CD8-positive, alpha-beta memory T cell (primary cell): ENCODE measurements at regions not wholly inside any gene's neighbourhood (a gene's known extent, or its start where the extent isn't known, plus 50 kb on each side); places are given as distances from the start of the nearest gene placed in this dataset.

Experiments used
- CTCF ChIA-PET: fragments of 350-600 bp; sonication (Branson Sonifier 250); formaldehyde crosslinking; loops from one replicate; lab custom pipeline; 2021; ENCODE audit warnings: antibody characterized with exemption; lab: Charles Lee
- POLR2A ChIA-PET: fragments of 350-600 bp; sonication (Branson Sonifier 250); formaldehyde crosslinking; loops from one replicate; lab custom pipeline; 2021; ENCODE audit warnings: antibody characterized with exemption; lab: Charles Lee
- DNase-seq, 5 donors: peaks; one replicate each; pipeline versions ENCODE4 v3.0.0 to v3.0.0-alpha.2; 2020 to 2022; ENCODE audit warnings: mixed read lengths in 1 of 5
- H3K27ac ChIP-seq: one replicate; pipeline ENCODE4 v1.7.0; 2013; ENCODE audit warnings: low read depth, mild to moderate bottlenecking, low read length, moderate library complexity
- H3K27me3 ChIP-seq: 2 replicates; pipeline ENCODE4 v1.7.0; 2013; ENCODE audit warnings: low read length, mild to moderate bottlenecking; ENCODE audit not compliant: insufficient read depth, poor library complexity, severe bottlenecking
- H3K36me3 ChIP-seq: 2 replicates; pipeline ENCODE4 v1.7.0; 2013; ENCODE audit warnings: mild to moderate bottlenecking, low read length, moderate library complexity; ENCODE audit not compliant: insufficient read depth
- H3K4me1 ChIP-seq: 2 replicates; pipeline ENCODE4 v1.7.0; 2013; ENCODE audit warnings: mild to moderate bottlenecking, low read length, moderate library complexity; ENCODE audit not compliant: insufficient read depth
- H3K4me3 ChIP-seq: 2 replicates; pipeline ENCODE4 v1.7.0; 2013; ENCODE audit warnings: mild to moderate bottlenecking, low read length
- H3K9me3 ChIP-seq: 2 replicates; pipeline ENCODE4 v1.7.0; 2013; ENCODE audit warnings: mild to moderate bottlenecking, low read length
- H3K27ac Mint-ChIP-seq, 8 donors: one replicate each; pipeline ENCODE4 v1.8.0; 2020 to 2021; ENCODE audit warnings: mixed read lengths in 8 of 8, mild to moderate bottlenecking in 6 of 8, inconsistent platforms in 3 of 8, moderate library complexity in 3 of 8
- H3K27me3 Mint-ChIP-seq, 2 donors: one replicate each; pipeline ENCODE4 v1.8.0; 2020 to 2021; ENCODE audit warnings: mixed read lengths in 2 of 2, mild to moderate bottlenecking in 1 of 2, moderate library complexity in 1 of 2
- H3K36me3 Mint-ChIP-seq, 3 donors: one replicate each; pipeline ENCODE4 v1.8.0; 2020 to 2021; ENCODE audit warnings: mixed read lengths in 3 of 3, inconsistent platforms in 1 of 3, mild to moderate bottlenecking in 1 of 3
- H3K4me1 Mint-ChIP-seq, 3 donors: one replicate each; pipeline ENCODE4 v1.8.0; 2020 to 2021; ENCODE audit warnings: mixed read lengths in 3 of 3, inconsistent platforms in 1 of 3, mild to moderate bottlenecking in 1 of 3
- H3K4me3 Mint-ChIP-seq, 7 donors: one replicate each; pipeline ENCODE4 v1.8.0; 2020 to 2021; ENCODE audit warnings: mixed read lengths in 7 of 7, mild to moderate bottlenecking in 6 of 7, moderate library complexity in 4 of 7, inconsistent platforms in 2 of 7
- H3K9me3 Mint-ChIP-seq, 5 donors: one replicate each; pipeline ENCODE4 v1.8.0; 2020 to 2022; ENCODE audit warnings: mixed read lengths in 5 of 5, mild to moderate bottlenecking in 3 of 5, moderate library complexity in 2 of 5, inconsistent platforms in 1 of 5

DNA sequence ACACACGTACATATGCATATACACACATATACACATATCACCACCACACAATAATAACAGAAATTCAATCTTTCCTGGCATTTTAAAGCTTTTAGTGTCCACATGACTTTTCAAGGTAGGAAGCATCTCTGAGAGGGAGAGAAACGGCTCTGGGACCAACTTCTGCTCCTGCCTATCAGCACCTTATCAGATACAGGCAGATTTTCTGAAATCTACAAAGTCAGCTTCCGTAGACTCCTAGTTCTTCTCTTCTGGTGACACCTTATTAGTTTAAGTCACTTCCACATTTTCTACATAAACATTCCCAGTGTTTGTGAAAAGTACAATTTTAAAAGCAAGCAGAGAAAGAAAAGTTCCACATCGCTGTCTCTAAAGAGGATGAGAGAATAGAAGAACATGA lies 74.5 kb downstream of the ZNF22 start:
- Histone ChIP-seq H3K27me3 (no peaks in the 10 kb centered on the region), H3K27ac (no peak overlapping the region), H3K36me3 (no peaks in the 10 kb centered on the region), H3K4me3 (no peak overlapping the region), H3K4me1 (no peaks in the 10 kb centered on the region), H3K9me3 (no peaks in the 10 kb centered on the region)
- no peak for DNase-seq
- peaks cover 4 to 38% of the 10 kb centered on the region in 2 donors for H3K27me3 Mint-ChIP-seq
- peaks cover 0 to 8% (median 0%) of the 10 kb centered on the region in 3 donors for H3K36me3 Mint-ChIP-seq
- H3K4me3 Mint-ChIP-seq: no peak overlapping the region
- H3K27ac Mint-ChIP-seq: no peak overlapping the region
- H3K4me1 Mint-ChIP-seq: peaks cover 5 to 12% (median 9%) of the 10 kb centered on the region in 3 donors
- peaks cover 3 to 12% (median 8%) of the 10 kb centered on the region in 5 donors for H3K9me3 Mint-ChIP-seq
- ChIA-PET CTCF (no interaction called here), POLR2A (no interaction called here)

GRCh38 chr10:45075826-45076380 lies 75.2 kb downstream of the ZNF22 start:
- Histone ChIP-seq H3K27ac (no peak overlapping the region), H3K27me3 (no peaks in the 10 kb centered on the region), H3K9me3 (no peaks in the 10 kb centered on the region), H3K4me1 (no peaks in the 10 kb centered on the region), H3K36me3 (no peaks in the 10 kb centered on the region), H3K4me3 (no peak overlapping the region)
- peaks cover 5 to 12% (median 9%) of the 10 kb centered on the region in 3 donors for H3K4me1 Mint-ChIP-seq
- H3K27me3 Mint-ChIP-seq: peaks cover 4 to 39% of the 10 kb centered on the region in 2 donors
- peak overlapping the region in 2 of 8 donors; percentile 29 to 38 for H3K27ac Mint-ChIP-seq
- ChIA-PET POLR2A (no interaction called here), CTCF (no interaction called here)
- H3K9me3 Mint-ChIP-seq: peaks cover 3 to 6% (median 5%) of the 10 kb centered on the region in 5 donors
- peak overlapping the region in 1 of 7 donors; percentile 8 for H3K4me3 Mint-ChIP-seq
- DNase-seq: no peak
- H3K36me3 Mint-ChIP-seq: peaks cover 0 to 6% (median 0%) of the 10 kb centered on the region in 3 donors

DNA sequence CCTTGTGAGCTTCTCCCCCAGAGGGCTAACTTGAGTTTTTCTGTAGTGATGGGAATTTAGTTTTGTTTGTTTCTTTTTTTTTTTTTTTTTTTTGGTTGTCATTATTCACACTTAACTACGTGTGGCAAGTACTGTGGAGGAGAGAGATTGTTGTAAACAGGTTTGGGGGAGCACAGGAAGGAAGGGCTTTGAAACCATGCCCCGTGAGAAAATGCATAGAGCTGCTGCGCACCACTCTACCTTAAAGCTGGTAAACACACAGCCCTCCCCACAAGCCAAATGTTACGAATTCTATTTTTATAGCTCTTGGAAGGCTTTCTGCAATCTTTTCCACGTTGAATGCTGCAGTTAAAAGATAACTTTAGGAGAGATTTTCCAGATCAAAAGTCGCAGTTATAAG lies 76.2 kb downstream of the ZNF22 start:
- Mint-ChIP-seq H3K4me3 (peak overlapping the region in 3 of 7 donors; percentile 43 to 59 (median 47)), H3K27me3 (peaks cover 5 to 41% of the 10 kb centered on the region in 2 donors), H3K27ac (peak overlapping the region in 4 of 8 donors; percentile 26 to 70 (median 40)), H3K4me1 (peaks cover 5 to 12% (median 9%) of the 10 kb centered on the region in 3 donors), H3K9me3 (peaks cover 0 to 5% (median 2%) of the 10 kb centered on the region in 5 donors), H3K36me3 (no peaks in the 10 kb centered on the region)
- Histone ChIP-seq H3K4me3 (no peak overlapping the region), H3K36me3 (no peaks in the 10 kb centered on the region), H3K4me1 (no peaks in the 10 kb centered on the region), H3K9me3 (no peaks in the 10 kb centered on the region), H3K27ac (no peak overlapping the region), H3K27me3 (no peaks in the 10 kb centered on the region)
- CTCF ChIA-PET: no interaction called here
- POLR2A ChIA-PET: no interaction called here
- peak in 1 of 5 donors; percentile 17 for DNase-seq

DNA sequence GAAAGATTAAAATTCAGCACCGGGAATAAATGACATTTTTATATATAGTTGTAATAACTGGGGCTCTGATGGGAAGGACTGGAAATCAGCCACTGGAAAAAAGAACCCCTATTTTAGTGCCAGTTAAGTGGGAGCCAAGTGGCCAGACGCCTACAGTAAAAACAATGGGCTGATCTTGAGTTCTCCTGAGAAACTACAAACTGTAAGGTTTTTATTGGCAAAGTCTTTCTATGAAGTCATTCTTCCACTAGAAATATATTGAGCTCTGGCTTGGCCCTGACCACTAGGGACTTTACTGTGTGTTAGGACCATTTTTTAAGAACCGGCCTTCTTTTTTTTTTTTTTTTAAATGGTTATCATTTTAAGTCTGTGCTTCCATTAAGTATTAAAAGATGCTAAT lies 79.6 kb downstream of the ZNF22 start:
- Histone ChIP-seq H3K36me3 (no peaks in the 10 kb centered on the region), H3K27ac (no peak overlapping the region), H3K4me1 (no peaks in the 10 kb centered on the region), H3K9me3 (no peaks in the 10 kb centered on the region), H3K27me3 (no peaks in the 10 kb centered on the region), H3K4me3 (no peak overlapping the region)
- Mint-ChIP-seq H3K36me3 (peaks cover 0 to 3% (median 0%) of the 10 kb centered on the region in 3 donors), H3K27ac (no peak overlapping the region), H3K27me3 (peaks cover 3 to 49% of the 10 kb centered on the region in 2 donors), H3K4me3 (no peak overlapping the region), H3K9me3 (peaks cover 4 to 14% (median 7%) of the 10 kb centered on the region in 5 donors), H3K4me1 (peaks cover 5 to 12% (median 9%) of the 10 kb centered on the region in 3 donors)
- DNase-seq: no peak
- ChIA-PET CTCF (interaction anchor here (0.6 to 0.9 kb wide), 2 partner anchors 9 to 46 kb away, joined by 3 read pairs; no protein-coding TSS in a partner anchor), POLR2A (no interaction called here)

DNA sequence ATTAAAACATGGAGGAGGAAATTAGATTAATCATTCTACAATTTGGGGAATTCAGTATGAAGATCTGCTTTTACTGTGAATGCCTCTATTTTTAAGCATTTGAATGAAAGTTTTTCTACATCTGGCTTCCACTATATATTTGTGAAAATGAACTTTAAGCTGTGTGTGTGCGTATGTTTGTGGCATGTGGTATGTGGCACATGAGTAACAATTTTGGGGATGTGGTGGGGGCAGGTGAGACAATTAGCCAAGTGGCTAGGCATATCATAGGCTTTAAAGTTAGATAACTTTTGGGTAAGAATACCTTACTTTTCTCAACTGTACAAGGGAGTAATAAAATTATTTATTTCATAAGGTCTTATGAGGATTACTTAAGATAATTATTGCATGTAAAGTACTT lies 81.5 kb downstream of the ZNF22 start:
- no peak overlapping the region for H3K4me3 ChIP-seq
- no peaks in the 10 kb centered on the region for H3K4me1 ChIP-seq
- Mint-ChIP-seq H3K9me3 (peaks cover 4 to 22% (median 20%) of the 10 kb centered on the region in 5 donors), H3K27ac (no peak overlapping the region), H3K4me1 (no peaks in the 10 kb centered on the region), H3K4me3 (no peak overlapping the region), H3K27me3 (peaks cover 3 to 37% of the 10 kb centered on the region in 2 donors), H3K36me3 (peaks cover 0 to 3% (median 3%) of the 10 kb centered on the region in 3 donors)
- H3K9me3 ChIP-seq: no peaks in the 10 kb centered on the region
- ChIA-PET POLR2A (no interaction called here), CTCF (no interaction called here)
- H3K27ac ChIP-seq: no peak overlapping the region
- no peak for DNase-seq
- no peaks in the 10 kb centered on the region for H3K36me3 ChIP-seq
- no peaks in the 10 kb centered on the region for H3K27me3 ChIP-seq

DNA sequence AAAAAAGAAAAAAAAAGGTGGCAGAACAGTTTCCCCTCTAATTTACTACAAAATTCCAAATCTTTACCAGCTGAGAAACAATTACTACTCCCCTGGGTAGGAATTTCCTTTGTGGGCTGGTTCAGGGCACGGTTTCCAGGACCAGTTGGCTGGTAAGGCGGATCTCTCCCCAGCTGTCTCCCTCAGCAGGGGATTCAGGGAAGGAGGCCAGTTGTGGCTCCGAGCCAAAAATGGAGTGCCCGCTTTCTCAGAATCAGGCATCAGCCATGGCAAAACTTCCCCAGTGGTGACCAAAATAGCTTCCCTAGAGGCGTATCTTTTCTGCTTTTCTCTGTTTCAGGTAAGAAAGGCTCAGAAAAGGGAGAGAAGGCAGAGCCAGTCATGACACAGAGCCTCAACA lies 91.2 kb downstream of the ZNF22 start:
- DNase-seq: no peak
- CTCF ChIA-PET: no interaction called here

GRCh38 chr10:45093945-45094344 lies 93.2 kb downstream of the ZNF22 start:
- Mint-ChIP-seq H3K4me1 (no peaks in the 10 kb centered on the region), H3K4me3 (peak overlapping the region in 1 of 7 donors; percentile 1), H3K36me3 (peaks cover 0 to 1% (median 0%) of the 10 kb centered on the region in 3 donors), H3K27me3 (peaks cover 25 to 66% of the 10 kb centered on the region in 2 donors), H3K9me3 (peaks cover 0 to 2% (median 0%) of the 10 kb centered on the region in 5 donors), H3K27ac (no peak overlapping the region)
- no peaks in the 10 kb centered on the region for H3K27me3 ChIP-seq
- no peak overlapping the region for H3K4me3 ChIP-seq
- H3K36me3 ChIP-seq: no peaks in the 10 kb centered on the region
- DNase-seq: no peak
- POLR2A ChIA-PET: no interaction called here
- no peaks in the 10 kb centered on the region for H3K9me3 ChIP-seq
- no peaks in the 10 kb centered on the region for H3K4me1 ChIP-seq
- no peak overlapping the region for H3K27ac ChIP-seq
- CTCF ChIA-PET: no interaction called here

More for the DNA sequence above, 91.2 kb downstream of the ZNF22 start:
- peaks cover 22 to 55% of the 10 kb centered on the region in 2 donors for H3K27me3 Mint-ChIP-seq
- H3K9me3 ChIP-seq: no peaks in the 10 kb centered on the region
- no peaks in the 10 kb centered on the region for H3K4me1 Mint-ChIP-seq
- H3K4me3 ChIP-seq: no peak overlapping the region
- H3K9me3 Mint-ChIP-seq: peaks cover 0 to 2% (median 0%) of the 10 kb centered on the region in 5 donors
- H3K36me3 ChIP-seq: no peaks in the 10 kb centered on the region
- no peaks in the 10 kb centered on the region for H3K4me1 ChIP-seq
- H3K27me3 ChIP-seq: no peaks in the 10 kb centered on the region
- no peak overlapping the region for H3K27ac Mint-ChIP-seq
- POLR2A ChIA-PET: interaction anchor here (0.5 kb wide), 1 partner anchor 43 kb away, joined by 3 read pairs; no protein-coding TSS in a partner anchor
- no peak overlapping the region for H3K27ac ChIP-seq
- no peak overlapping the region for H3K4me3 Mint-ChIP-seq
- H3K36me3 Mint-ChIP-seq: peaks cover 0 to 1% (median 0%) of the 10 kb centered on the region in 3 donors

- peaks cover 0 to 1% (median 0%) of the 10 kb centered on the region in 3 donors for H3K36me3 Mint-ChIP-seq
- DNase-seq: no peak
- ChIA-PET POLR2A (no interaction called here), CTCF (no interaction called here)
- Histone ChIP-seq H3K9me3 (no peaks in the 10 kb centered on the region), H3K27me3 (no peaks in the 10 kb centered on the region), H3K36me3 (no peaks in the 10 kb centered on the region), H3K4me3 (no peak overlapping the region), H3K4me1 (no peaks in the 10 kb centered on the region), H3K27ac (no peak overlapping the region)
- H3K27me3 Mint-ChIP-seq: peaks cover 24 to 64% of the 10 kb centered on the region in 2 donors
- peaks cover 0 to 2% (median 0%) of the 10 kb centered on the region in 5 donors for H3K9me3 Mint-ChIP-seq
- no peak overlapping the region for H3K27ac Mint-ChIP-seq
- no peak overlapping the region for H3K4me3 Mint-ChIP-seq
- no peaks in the 10 kb centered on the region for H3K4me1 Mint-ChIP-seq
Observed at GRCh38 chr10:45095286-45095685, 94.6 kb downstream of the ZNF22 start.
